ENCODE measurements at regions not wholly inside any gene's neighbourhood (a gene's known extent, or its start where the extent isn't known, plus 50 kb on each side); places are given as distances from the start of the nearest gene placed in this dataset.
A peak's percentile ranks its signal among the peaks of the same experiment; 100 is the strongest.

DNA sequence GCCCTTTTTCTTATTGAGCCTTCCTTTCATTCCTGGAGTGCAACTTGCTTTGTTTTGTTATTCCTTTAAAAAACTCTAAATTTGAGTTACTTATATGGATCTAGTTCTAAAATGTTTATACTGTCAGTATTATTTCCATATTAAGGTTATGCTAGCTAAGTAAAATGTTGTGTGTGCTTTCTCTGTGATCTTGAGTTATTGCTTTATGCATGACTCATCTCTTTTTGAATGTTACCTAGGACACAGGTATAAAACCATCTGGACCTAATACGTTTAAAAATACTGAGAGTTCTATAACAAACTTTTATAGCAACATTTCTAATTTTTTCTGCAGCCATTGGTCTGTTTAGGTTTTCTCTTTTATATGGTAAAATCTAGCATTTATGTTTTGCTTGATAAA, 132.8 kb upstream of the LGR5 start:
- H3K36me3 Mint-ChIP-seq (ENCODE audit: low read depth) = no peaks in the 10 kb centered on the region
- no peaks in the 10 kb centered on the region for H3K27me3 Mint-ChIP-seq (ENCODE audit: low read depth)
- no peak for TF ChIP-seq CTCF (IDR thresholded peaks at IDR 0.05; ENCODE audit: unreplicated experiment in 3 of 3)
- no peaks in the 10 kb centered on the region for H3K4me1 Mint-ChIP-seq
- H3K9me3 Mint-ChIP-seq = peaks cover 3% of the 10 kb centered on the region
- no peak overlapping the region for H3K4me3 Mint-ChIP-seq
- no peak overlapping the region for H3K27ac Mint-ChIP-seq

GRCh38 chr12:71304306-71304705, 135.3 kb upstream of the LGR5 start:
- H3K36me3 Mint-ChIP-seq (ENCODE audit: low read depth) = no peaks in the 10 kb centered on the region
- no peak overlapping the region for H3K4me3 Mint-ChIP-seq
- peaks cover 3% of the 10 kb centered on the region for H3K9me3 Mint-ChIP-seq
- TF ChIP-seq CTCF (IDR thresholded peaks at IDR 0.05; ENCODE audit: unreplicated experiment in 3 of 3) = no peak
- peaks cover 4% of the 10 kb centered on the region for H3K27me3 Mint-ChIP-seq (ENCODE audit: low read depth)
- no peak overlapping the region for H3K27ac Mint-ChIP-seq
- no peaks in the 10 kb centered on the region for H3K4me1 Mint-ChIP-seq

- no peak for TF ChIP-seq CTCF (IDR thresholded peaks at IDR 0.05; ENCODE audit: unreplicated experiment in 3 of 3)
These were observed 136.4 kb upstream of the LGR5 start for GRCh38 chr12:71303199-71303598.

GRCh38 chr12:71300772-71301675, 138.6 kb upstream of the LGR5 start:
- Mint-ChIP-seq H3K36me3 (ENCODE audit: low read depth) (no peaks in the 10 kb centered on the region), H3K9me3 (no peaks in the 10 kb centered on the region), H3K27me3 (ENCODE audit: low read depth) (peaks cover 4% of the 10 kb centered on the region), H3K27ac (peak overlapping the region in 1 of 3 experiments; percentile 20), H3K4me1 (no peaks in the 10 kb centered on the region), H3K4me3 (no peak overlapping the region)
- TF ChIP-seq CTCF (IDR thresholded peaks at IDR 0.05; ENCODE audit: unreplicated experiment in 3 of 3) = no peak

More at GRCh38 chr12:71303199-71303598, 136.4 kb upstream of the LGR5 start:
- Mint-ChIP-seq H3K27ac (no peak overlapping the region), H3K27me3 (ENCODE audit: low read depth) (peaks cover 4% of the 10 kb centered on the region), H3K4me1 (no peaks in the 10 kb centered on the region), H3K36me3 (ENCODE audit: low read depth) (no peaks in the 10 kb centered on the region), H3K9me3 (peaks cover 3% of the 10 kb centered on the region), H3K4me3 (no peak overlapping the region)

GRCh38 chr12:71299541-71300376, 139.8 kb upstream of the LGR5 start:
- TF ChIP-seq CTCF (IDR thresholded peaks at IDR 0.05; ENCODE audit: unreplicated experiment in 3 of 3) = no peak
- H3K27ac Mint-ChIP-seq = peak overlapping the region in 1 of 3 experiments; percentile 42
- H3K4me1 Mint-ChIP-seq = no peaks in the 10 kb centered on the region
- no peak overlapping the region for H3K4me3 Mint-ChIP-seq
- H3K36me3 Mint-ChIP-seq (ENCODE audit: low read depth) = no peaks in the 10 kb centered on the region
- peaks cover 4% of the 10 kb centered on the region for H3K27me3 Mint-ChIP-seq (ENCODE audit: low read depth)
- H3K9me3 Mint-ChIP-seq = no peaks in the 10 kb centered on the region
